AG09319 (cell line): ENCODE measurements at regions not wholly inside any gene's neighbourhood (a gene's known extent, or its start where the extent isn't known, plus 50 kb on each side); places are given as distances from the start of the nearest gene placed in this dataset.

ENCODE experiments used
- DNase-seq: peaks from one replicate; pipeline ENCODE4 v3.0.0-alpha.2; 2010; ENCODE audit warnings: low read depth; ENCODE audit errors: extremely low read depth
- CTCF ChIP-seq: IDR thresholded peaks from 2 replicates; pipeline ENCODE4 v1.5.1; 2011; ENCODE audit warnings: low read depth, mild to moderate bottlenecking, inconsistent platforms, low read length, moderate library complexity

- DNase-seq, result no peak
- TF ChIP-seq CTCF, result no peak
Observed at GRCh38 chr2:188869550-188869949, 104.6 kb upstream of the COL3A1 start.

GRCh38 chr2:188870289-188870688, 103.9 kb upstream of the COL3A1 start:
- TF ChIP-seq CTCF, result no peak

GRCh38 chr2:188875104-188875503, 99.1 kb upstream of the COL3A1 start:
- no peak for DNase-seq
- TF ChIP-seq CTCF, result no peak

More at GRCh38 chr2:188870289-188870688, 103.9 kb upstream of the COL3A1 start:
- peak; percentile 46 for DNase-seq

- TF ChIP-seq CTCF, result no peak
- DNase-seq, result no peak
Observed at GRCh38 chr2:188878716-188879115, 95.5 kb upstream of the COL3A1 start.

GRCh38 chr2:188880740-188881139, 93.4 kb upstream of the COL3A1 start:
- no peak for TF ChIP-seq CTCF
- no peak for DNase-seq

GRCh38 chr2:188881434-188881833, 92.7 kb upstream of the COL3A1 start:
- no peak for TF ChIP-seq CTCF
- no peak for DNase-seq

- peak; percentile 70 for DNase-seq
- no peak for TF ChIP-seq CTCF
Observed at GRCh38 chr2:188884046-188884445, 90.1 kb upstream of the COL3A1 start.
